Liver (tissue), 3 donors: ENCODE measurements at regions not wholly inside any gene's neighbourhood (a gene's known extent, or its start where the extent isn't known, plus 50 kb on each side); places are given as distances from the start of the nearest gene placed in this dataset.

Experiments
- FOXA1 ChIP-seq: IDR thresholded peaks from 2 replicates; pipeline ENCODE4 v1.6.1; 2016; ENCODE audit warnings: antibody characterized with exemption
- JUND ChIP-seq, 2 donors: IDR thresholded peaks; 2 replicates each; pipeline ENCODE4 v1.6.1; 2016; ENCODE audit warnings: antibody characterized with exemption in 2 of 2
- RAD21 ChIP-seq, 2 donors: IDR thresholded peaks; 2 replicates each; pipeline ENCODE4 v1.6.1; 2016; ENCODE audit warnings: antibody characterized with exemption in 2 of 2, mild to moderate bottlenecking in 2 of 2
- TF ChIP-seq, protein P1 (sequence below): fragments of 150-350 bp; IDR thresholded peaks from 2 replicates; pipeline ENCODE4 v1.5.1; 2017; ENCODE audit warnings: improper control_type of control experiment, low read depth, low read length; ENCODE audit not compliant: missing input control
- donor health status: healthy.
- donor health status: healthy.

DNA sequence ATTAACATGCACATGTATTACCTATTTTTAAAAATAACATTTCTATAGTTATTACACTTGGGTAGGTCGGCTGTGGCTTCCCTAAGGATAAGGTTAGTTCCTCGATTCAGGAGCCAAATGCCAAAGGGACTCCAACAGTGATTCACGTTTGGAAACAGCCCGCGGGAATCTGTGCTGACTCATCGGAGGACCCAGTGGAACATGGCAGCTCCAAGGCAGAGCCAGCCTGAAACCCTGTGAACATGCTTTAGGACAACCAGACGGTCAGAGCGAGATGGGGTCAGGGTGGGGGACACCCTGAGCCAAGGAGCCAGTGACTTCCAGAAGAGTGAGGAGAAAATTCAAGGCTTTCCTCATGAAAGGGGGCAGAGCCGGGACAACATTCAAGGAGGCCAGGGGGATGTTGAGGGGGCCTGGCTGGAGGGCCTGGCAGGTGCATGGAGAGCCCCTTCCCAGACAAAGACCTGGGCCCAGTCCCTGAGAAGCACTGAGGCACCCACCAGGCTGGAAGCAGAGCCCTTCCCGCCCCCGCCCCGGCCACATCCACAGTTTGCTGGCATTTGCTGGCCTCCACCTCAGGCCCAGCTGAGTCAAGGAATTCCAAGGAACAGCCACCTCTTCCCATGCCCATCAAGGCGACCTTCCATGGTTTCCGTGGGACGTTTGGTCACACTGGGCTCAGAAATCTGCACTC, 133.2 kb downstream of the SNX5 start:
- TF ChIP-seq, protein P1, sequence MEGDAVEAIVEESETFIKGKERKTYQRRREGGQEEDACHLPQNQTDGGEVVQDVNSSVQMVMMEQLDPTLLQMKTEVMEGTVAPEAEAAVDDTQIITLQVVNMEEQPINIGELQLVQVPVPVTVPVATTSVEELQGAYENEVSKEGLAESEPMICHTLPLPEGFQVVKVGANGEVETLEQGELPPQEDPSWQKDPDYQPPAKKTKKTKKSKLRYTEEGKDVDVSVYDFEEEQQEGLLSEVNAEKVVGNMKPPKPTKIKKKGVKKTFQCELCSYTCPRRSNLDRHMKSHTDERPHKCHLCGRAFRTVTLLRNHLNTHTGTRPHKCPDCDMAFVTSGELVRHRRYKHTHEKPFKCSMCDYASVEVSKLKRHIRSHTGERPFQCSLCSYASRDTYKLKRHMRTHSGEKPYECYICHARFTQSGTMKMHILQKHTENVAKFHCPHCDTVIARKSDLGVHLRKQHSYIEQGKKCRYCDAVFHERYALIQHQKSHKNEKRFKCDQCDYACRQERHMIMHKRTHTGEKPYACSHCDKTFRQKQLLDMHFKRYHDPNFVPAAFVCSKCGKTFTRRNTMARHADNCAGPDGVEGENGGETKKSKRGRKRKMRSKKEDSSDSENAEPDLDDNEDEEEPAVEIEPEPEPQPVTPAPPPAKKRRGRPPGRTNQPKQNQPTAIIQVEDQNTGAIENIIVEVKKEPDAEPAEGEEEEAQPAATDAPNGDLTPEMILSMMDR: no peak
- no peak for TF ChIP-seq JUND (IDR thresholded peaks at IDR 0.05)
- no peak for TF ChIP-seq RAD21 (IDR thresholded peaks at IDR 0.05)
- TF ChIP-seq FOXA1: no peak
